G401.6 (cell line): ENCODE measurements at regions not wholly inside any gene's neighbourhood (a gene's known extent, or its start where the extent isn't known, plus 50 kb on each side); places are given as distances from the start of the nearest gene placed in this dataset.

ENCODE experiments used
- FAIRE-seq: peaks from 2 replicates; lab custom pipeline; 2012; peaks lifted over from hg19 to GRCh38; lab: Jason Lieb, UNC

- no peak for FAIRE-seq
These were observed 395.7 kb downstream of the TMEM161B start for GRCh38 chr5:87872986-87873385.

GRCh38 chr5:87868792-87869191 is 399.9 kb downstream of the TMEM161B start:
- no peak for FAIRE-seq

GRCh38 chr5:87867281-87867680 is 401.4 kb downstream of the TMEM161B start:
- FAIRE-seq: no peak

GRCh38 chr5:87853541-87853940 is 415.1 kb downstream of the TMEM161B start:
- no peak for FAIRE-seq

- no peak for FAIRE-seq
These were observed 417.0 kb downstream of the TMEM161B start for GRCh38 chr5:87851603-87852002.

- no peak for FAIRE-seq
These were observed 417.8 kb downstream of the TMEM161B start for GRCh38 chr5:87850843-87851242.

- no peak for FAIRE-seq
These were observed 422.9 kb downstream of the TMEM161B start for GRCh38 chr5:87845734-87846133.

GRCh38 chr5:87844866-87845265 is 423.8 kb downstream of the TMEM161B start:
- no peak for FAIRE-seq

- no peak for FAIRE-seq
These were observed 424.2 kb downstream of the TMEM161B start for GRCh38 chr5:87844449-87844848.

GRCh38 chr5:87836696-87837095 is 424.0 kb upstream of the CCNH start:
- FAIRE-seq: no peak

- FAIRE-seq: no peak
These were observed 418.8 kb upstream of the CCNH start for GRCh38 chr5:87831499-87831898.

GRCh38 chr5:87829217-87829551 is 416.5 kb upstream of the CCNH start:
- FAIRE-seq: no peak

- no peak for FAIRE-seq
These were observed 416.0 kb upstream of the CCNH start for GRCh38 chr5:87828545-87829216.

- no peak for FAIRE-seq
These were observed 414.8 kb upstream of the CCNH start for GRCh38 chr5:87827539-87827938.

GRCh38 chr5:87826507-87826906 is 413.8 kb upstream of the CCNH start:
- FAIRE-seq: no peak

- FAIRE-seq: no peak
These were observed 412.9 kb upstream of the CCNH start for GRCh38 chr5:87825583-87825982.

GRCh38 chr5:87807783-87808182 is 395.1 kb upstream of the CCNH start:
- no peak for FAIRE-seq

GRCh38 chr5:87803352-87803751 is 390.6 kb upstream of the CCNH start:
- no peak for FAIRE-seq

GRCh38 chr5:87791869-87792268 is 379.1 kb upstream of the CCNH start:
- no peak for FAIRE-seq

GRCh38 chr5:87788416-87788815 is 375.7 kb upstream of the CCNH start:
- no peak for FAIRE-seq

GRCh38 chr5:87787625-87788256 is 375.0 kb upstream of the CCNH start:
- FAIRE-seq: no peak

- FAIRE-seq: no peak
These were observed 374.4 kb upstream of the CCNH start for GRCh38 chr5:87787086-87787485.

- FAIRE-seq: no peak
These were observed 373.7 kb upstream of the CCNH start for GRCh38 chr5:87786471-87786870.

- FAIRE-seq: no peak
These were observed 373.0 kb upstream of the CCNH start for GRCh38 chr5:87785554-87786335.
